ENCODE measurements at regions not wholly inside any gene's neighbourhood (a gene's known extent, or its start where the extent isn't known, plus 50 kb on each side); places are given as distances from the start of the nearest gene placed in this dataset.
"Not testable (repeated sequence)": the region's sequence is repeated elsewhere in the genome, so short reads cannot be mapped to it uniquely, and the experiment has no call there.

- H3K4me3 Mint-ChIP-seq; ATAC-seq (replicated peaks in 1 of 4); H3K27me3 ChIP-seq (replicated peaks in 1 of 2; ENCODE audit: control insufficient read depth in 2 of 2, extremely low read depth in 1 of 2, insufficient read depth in 2 of 2, low read length in 1 of 2); H3K27ac ChIP-seq (ENCODE audit: low read length); H3K4me1 ChIP-seq (ENCODE audit: control insufficient read depth in 1 of 2, extremely low read depth in 1 of 2, insufficient read depth in 2 of 2, low read length in 2 of 2); POLR2A ChIA-PET; H3K9me3 ChIP-seq; H3K36me3 Mint-ChIP-seq; H3K27me3 Mint-ChIP-seq; H3K4me3 ChIP-seq (ENCODE audit: control insufficient read depth in 1 of 2, extremely low read depth in 1 of 2, low read length in 1 of 2); H3K27ac Mint-ChIP-seq; H3K4me1 Mint-ChIP-seq; H3K36me3 ChIP-seq (ENCODE audit: control insufficient read depth in 2 of 2, extremely low read depth in 1 of 2, insufficient read depth in 1 of 2, low read length in 1 of 2); CTCF ChIA-PET; DNase-seq: not testable (repeated sequence)
- WGBS (ENCODE audit: insufficient coverage): 79% methylated on average over 38 of the region's 42 CpGs
- peaks cover 23 to 62% (median 34%) of the 10 kb centered on the region in 3 donors for H3K9me3 Mint-ChIP-seq
These were observed 3921.7 kb upstream of the OR11H1 start for GRCh38 chr22:11606047-11607000.

- H3K4me1 Mint-ChIP-seq; POLR2A ChIA-PET; H3K27me3 Mint-ChIP-seq; H3K4me3 Mint-ChIP-seq; H3K4me1 ChIP-seq (ENCODE audit: control insufficient read depth in 1 of 2, extremely low read depth in 1 of 2, insufficient read depth in 2 of 2, low read length in 2 of 2); H3K4me3 ChIP-seq (ENCODE audit: control insufficient read depth in 1 of 2, extremely low read depth in 1 of 2, low read length in 1 of 2); H3K27ac ChIP-seq (ENCODE audit: low read length); H3K27me3 ChIP-seq (replicated peaks in 1 of 2; ENCODE audit: control insufficient read depth in 2 of 2, extremely low read depth in 1 of 2, insufficient read depth in 2 of 2, low read length in 1 of 2); H3K36me3 Mint-ChIP-seq; H3K36me3 ChIP-seq (ENCODE audit: control insufficient read depth in 2 of 2, extremely low read depth in 1 of 2, insufficient read depth in 1 of 2, low read length in 1 of 2); ATAC-seq (replicated peaks in 1 of 4); H3K9me3 ChIP-seq; CTCF ChIA-PET; DNase-seq; H3K27ac Mint-ChIP-seq: not testable (repeated sequence)
- H3K9me3 Mint-ChIP-seq: peaks cover 26 to 67% (median 37%) of the 10 kb centered on the region in 3 donors
- 95% methylated on average over 7 of the region's 8 CpGs for WGBS (ENCODE audit: insufficient coverage)
These were observed 3920.8 kb upstream of the OR11H1 start for GRCh38 chr22:11607215-11607614.

- H3K4me1 ChIP-seq (ENCODE audit: control insufficient read depth in 1 of 2, extremely low read depth in 1 of 2, insufficient read depth in 2 of 2, low read length in 2 of 2); H3K4me3 Mint-ChIP-seq; ATAC-seq (replicated peaks in 1 of 4); POLR2A ChIA-PET; H3K27ac Mint-ChIP-seq; CTCF ChIA-PET; H3K36me3 ChIP-seq (ENCODE audit: control insufficient read depth in 2 of 2, extremely low read depth in 1 of 2, insufficient read depth in 1 of 2, low read length in 1 of 2); H3K4me3 ChIP-seq (ENCODE audit: control insufficient read depth in 1 of 2, extremely low read depth in 1 of 2, low read length in 1 of 2); H3K27me3 ChIP-seq (replicated peaks in 1 of 2; ENCODE audit: control insufficient read depth in 2 of 2, extremely low read depth in 1 of 2, insufficient read depth in 2 of 2, low read length in 1 of 2); H3K27ac ChIP-seq (ENCODE audit: low read length); H3K27me3 Mint-ChIP-seq; H3K4me1 Mint-ChIP-seq; DNase-seq; H3K36me3 Mint-ChIP-seq; H3K9me3 ChIP-seq: not testable (repeated sequence)
- peaks cover 29 to 67% (median 39%) of the 10 kb centered on the region in 3 donors for H3K9me3 Mint-ChIP-seq
- WGBS (ENCODE audit: insufficient coverage): 44% methylated on average over 2 of the region's 5 CpGs
These were observed 3919.5 kb upstream of the OR11H1 start for GRCh38 chr22:11608486-11608885.

GRCh38 chr22:11609193-11609592 lies 3918.8 kb upstream of the OR11H1 start:
- H3K4me3 ChIP-seq (ENCODE audit: control insufficient read depth in 1 of 2, extremely low read depth in 1 of 2, low read length in 1 of 2); H3K4me3 Mint-ChIP-seq; H3K4me1 Mint-ChIP-seq; CTCF ChIA-PET; H3K27ac ChIP-seq (ENCODE audit: low read length); H3K27me3 Mint-ChIP-seq; H3K36me3 Mint-ChIP-seq; H3K9me3 ChIP-seq; ATAC-seq (replicated peaks in 1 of 4); DNase-seq; POLR2A ChIA-PET; H3K4me1 ChIP-seq (ENCODE audit: control insufficient read depth in 1 of 2, extremely low read depth in 1 of 2, insufficient read depth in 2 of 2, low read length in 2 of 2); H3K27me3 ChIP-seq (replicated peaks in 1 of 2; ENCODE audit: control insufficient read depth in 2 of 2, extremely low read depth in 1 of 2, insufficient read depth in 2 of 2, low read length in 1 of 2); H3K36me3 ChIP-seq (ENCODE audit: control insufficient read depth in 2 of 2, extremely low read depth in 1 of 2, insufficient read depth in 1 of 2, low read length in 1 of 2); H3K27ac Mint-ChIP-seq: not testable (repeated sequence)
- H3K9me3 Mint-ChIP-seq: peaks cover 25 to 68% (median 40%) of the 10 kb centered on the region in 3 donors
- WGBS (ENCODE audit: insufficient coverage): 100% methylated on average over 2 of the region's 4 CpGs

- POLR2A ChIA-PET; H3K36me3 ChIP-seq (ENCODE audit: control insufficient read depth in 2 of 2, extremely low read depth in 1 of 2, insufficient read depth in 1 of 2, low read length in 1 of 2); H3K27me3 ChIP-seq (replicated peaks in 1 of 2; ENCODE audit: control insufficient read depth in 2 of 2, extremely low read depth in 1 of 2, insufficient read depth in 2 of 2, low read length in 1 of 2): not testable (repeated sequence)
These were observed 3916.7 kb upstream of the OR11H1 start for GRCh38 chr22:11611280-11611679.

GRCh38 chr22:11611876-11612275 lies 3916.1 kb upstream of the OR11H1 start:
- CTCF ChIA-PET; H3K4me1 ChIP-seq (ENCODE audit: control insufficient read depth in 1 of 2, extremely low read depth in 1 of 2, insufficient read depth in 2 of 2, low read length in 2 of 2); H3K4me3 ChIP-seq (ENCODE audit: control insufficient read depth in 1 of 2, extremely low read depth in 1 of 2, low read length in 1 of 2); H3K27ac ChIP-seq (ENCODE audit: low read length); H3K27me3 ChIP-seq (replicated peaks in 1 of 2; ENCODE audit: control insufficient read depth in 2 of 2, extremely low read depth in 1 of 2, insufficient read depth in 2 of 2, low read length in 1 of 2); H3K4me3 Mint-ChIP-seq; POLR2A ChIA-PET; DNase-seq; H3K9me3 ChIP-seq; H3K4me1 Mint-ChIP-seq; H3K36me3 ChIP-seq (ENCODE audit: control insufficient read depth in 2 of 2, extremely low read depth in 1 of 2, insufficient read depth in 1 of 2, low read length in 1 of 2); H3K27ac Mint-ChIP-seq; ATAC-seq (replicated peaks in 1 of 4); H3K36me3 Mint-ChIP-seq; H3K27me3 Mint-ChIP-seq: not testable (repeated sequence)
- WGBS (ENCODE audit: insufficient coverage): 95% methylated on average over 6 of the region's 7 CpGs
- peaks cover 41 to 72% (median 50%) of the 10 kb centered on the region in 3 donors for H3K9me3 Mint-ChIP-seq

More at GRCh38 chr22:11611280-11611679, 3916.7 kb upstream of the OR11H1 start:
- H3K27me3 Mint-ChIP-seq; CTCF ChIA-PET; DNase-seq; H3K4me1 Mint-ChIP-seq; H3K4me3 Mint-ChIP-seq; H3K27ac ChIP-seq (ENCODE audit: low read length); H3K36me3 Mint-ChIP-seq; H3K27ac Mint-ChIP-seq; H3K9me3 ChIP-seq; H3K4me3 ChIP-seq (ENCODE audit: control insufficient read depth in 1 of 2, extremely low read depth in 1 of 2, low read length in 1 of 2); ATAC-seq (replicated peaks in 1 of 4); H3K4me1 ChIP-seq (ENCODE audit: control insufficient read depth in 1 of 2, extremely low read depth in 1 of 2, insufficient read depth in 2 of 2, low read length in 2 of 2): not testable (repeated sequence)
- H3K9me3 Mint-ChIP-seq: peaks cover 35 to 72% (median 47%) of the 10 kb centered on the region in 3 donors
- 86% methylated on average over 5 of the region's 20 CpGs for WGBS (ENCODE audit: insufficient coverage)

All from T-cell (primary cell).